Loucy (cell line): ENCODE measurements at regions not wholly inside any gene's neighbourhood (a gene's known extent, or its start where the extent isn't known, plus 50 kb on each side); places are given as distances from the start of the nearest gene placed in this dataset.

Experiments used
- H2AFZ ChIP-seq: fragments of 200-600 bp; sonication (generic); 2 replicates; pipeline ENCODE4 v1.6.0; 2016; ENCODE audit warnings: antibody characterized with exemption, mild to moderate bottlenecking, low read length, moderate library complexity
- H3F3A ChIP-seq: fragments of 200-600 bp; 2 replicates; pipeline ENCODE4 v1.6.0; 2016; ENCODE audit warnings: antibody characterized with exemption, low read depth, mild to moderate bottlenecking
- H3K27me3 ChIP-seq: fragments of 200-600 bp; sonication (generic); 2 replicates; pipeline ENCODE4 v1.6.1; 2014; ENCODE audit warnings: low read length, mild to moderate bottlenecking; ENCODE audit not compliant: insufficient read depth, poor library complexity, severe bottlenecking
- H3K36me3 ChIP-seq: fragments of 200-600 bp; sonication (generic); 2 replicates; pipeline ENCODE4 v1.6.1; 2016; ENCODE audit warnings: low read length; ENCODE audit not compliant: insufficient read depth
- H3K4me1 ChIP-seq: fragments of 200-600 bp; sonication (generic); 2 replicates; pipeline ENCODE4 v1.5.1; 2014; ENCODE audit warnings: low read length, mild to moderate bottlenecking; ENCODE audit not compliant: insufficient read depth, poor library complexity, severe bottlenecking
- H3K4me2 ChIP-seq: fragments of 200-600 bp; sonication (generic); 2 replicates; pipeline ENCODE4 v1.6.0; 2014; ENCODE audit warnings: antibody characterized with exemption, low read length, low read depth, mild to moderate bottlenecking; ENCODE audit not compliant: poor library complexity, severe bottlenecking
- H3K4me3 ChIP-seq: fragments of 200-600 bp; sonication (generic); 2 replicates; pipeline ENCODE4 v1.5.1; 2014; ENCODE audit warnings: low read length, mild to moderate bottlenecking, mixed read lengths; ENCODE audit not compliant: poor library complexity, severe bottlenecking
- H3K79me2 ChIP-seq: fragments of 200-600 bp; sonication (generic); 2 replicates; pipeline ENCODE4 v1.6.1; 2014; ENCODE audit warnings: low read length; ENCODE audit not compliant: insufficient read depth
- H3K9ac ChIP-seq: fragments of 200-600 bp; sonication (generic); 2 replicates; pipeline ENCODE4 v1.6.0; 2014; ENCODE audit warnings: mild to moderate bottlenecking, low read depth, low read length, moderate library complexity; ENCODE audit not compliant: poor library complexity, severe bottlenecking
- H3K9me2 ChIP-seq: fragments of 200-600 bp; sonication (generic); replicated peaks from 2 replicates; pipeline ENCODE4 v1.6.1; 2016; ENCODE audit warnings: low read depth, low read length, mixed read lengths
- H3K9me3 ChIP-seq: fragments of 200-600 bp; sonication (generic); 2 replicates; pipeline ENCODE4 v1.6.1; 2014; ENCODE audit warnings: mild to moderate bottlenecking, antibody characterized with exemption, low read length, low read depth; ENCODE audit not compliant: insufficient read depth
- H4K20me1 ChIP-seq: fragments of 200-600 bp; sonication (generic); 2 replicates; pipeline ENCODE4 v1.6.0; 2014; ENCODE audit warnings: antibody characterized with exemption, low read length, mild to moderate bottlenecking; ENCODE audit not compliant: insufficient read depth, poor library complexity, severe bottlenecking
- CTCF ChIP-seq: fragments of 200-600 bp; sonication (generic); conservative IDR thresholded peaks from 2 replicates; pipeline ENCODE4 v1.5.1; 2014; ENCODE audit warnings: mild to moderate bottlenecking, antibody characterized with exemption, low read length
- EZH2phosphoT487 ChIP-seq: fragments of 200-600 bp; IDR thresholded peaks from 2 replicates; pipeline ENCODE4 v1.6.1; 2018; ENCODE audit warnings: antibody characterized with exemption, mild to moderate bottlenecking, moderate library complexity, borderline replicate concordance

GRCh38 chr5:94043311-94043710 lies 301.9 kb upstream of the POU5F2 start:
- no peak overlapping the region for H2AFZ ChIP-seq
- no peak overlapping the region for H3K9ac ChIP-seq
- no peak overlapping the region for H3K4me3 ChIP-seq
- no peak overlapping the region for H3K4me2 ChIP-seq
- H3K79me2 ChIP-seq = no peaks in the 10 kb centered on the region
- H3K9me3 ChIP-seq = no peaks in the 10 kb centered on the region
- no peaks in the 10 kb centered on the region for H3K36me3 ChIP-seq
- no peaks in the 10 kb centered on the region for H3K9me2 ChIP-seq
- TF ChIP-seq EZH2phosphoT487 (no peak), CTCF (no peak)
- no peaks in the 10 kb centered on the region for H3K4me1 ChIP-seq
- no peaks in the 10 kb centered on the region for H4K20me1 ChIP-seq
- no peaks in the 10 kb centered on the region for H3K27me3 ChIP-seq
- no peaks in the 10 kb centered on the region for H3F3A ChIP-seq

- Histone ChIP-seq H3K79me2 (no peaks in the 10 kb centered on the region), H3F3A (no peaks in the 10 kb centered on the region), H3K4me3 (no peak overlapping the region), H4K20me1 (no peaks in the 10 kb centered on the region), H3K9me3 (no peaks in the 10 kb centered on the region), H3K36me3 (no peaks in the 10 kb centered on the region), H2AFZ (no peak overlapping the region), H3K4me1 (no peaks in the 10 kb centered on the region), H3K9ac (no peak overlapping the region), H3K4me2 (no peak overlapping the region), H3K9me2 (no peaks in the 10 kb centered on the region), H3K27me3 (no peaks in the 10 kb centered on the region)
- no peak for TF ChIP-seq CTCF
- no peak for TF ChIP-seq EZH2phosphoT487
Measured at GRCh38 chr5:94040591-94041148, 299.3 kb upstream of the POU5F2 start.

GRCh38 chr5:94039101-94039500 lies 297.7 kb upstream of the POU5F2 start:
- Histone ChIP-seq H3K4me2 (no peak overlapping the region), H3K79me2 (no peaks in the 10 kb centered on the region), H2AFZ (no peak overlapping the region), H3K9ac (no peak overlapping the region), H3K9me3 (no peaks in the 10 kb centered on the region), H3K27me3 (no peaks in the 10 kb centered on the region), H3F3A (no peaks in the 10 kb centered on the region), H4K20me1 (no peaks in the 10 kb centered on the region), H3K36me3 (no peaks in the 10 kb centered on the region), H3K4me3 (no peak overlapping the region), H3K4me1 (no peaks in the 10 kb centered on the region), H3K9me2 (no peaks in the 10 kb centered on the region)
- TF ChIP-seq CTCF = no peak
- no peak for TF ChIP-seq EZH2phosphoT487
